Smooth muscle cell (in vitro differentiated cells): ENCODE measurements at regions not wholly inside any gene's neighbourhood (a gene's known extent, or its start where the extent isn't known, plus 50 kb on each side); places are given as distances from the start of the nearest gene placed in this dataset.
A peak's percentile ranks its signal among the peaks of the same experiment; 100 is the strongest.

ENCODE experiments used
- DNase-seq: peaks from one replicate; lab custom pipeline; 2025; ENCODE audit not compliant: unreplicated experiment; lab: John Stamatoyannopoulos, UW
- H2AFZ ChIP-seq: fragments of 200-600 bp; sonication (generic); 2 replicates; pipeline ENCODE4 v1.6.0; 2016; ENCODE audit warnings: antibody characterized with exemption, low read depth, mild to moderate bottlenecking
- H3F3A ChIP-seq: fragments of 200-600 bp; sonication (generic); 2 replicates; pipeline ENCODE4 v1.6.0; 2017; ENCODE audit warnings: antibody characterized with exemption, low read depth
- H3K27ac ChIP-seq: fragments of 200-600 bp; sonication (generic); 2 replicates; pipeline ENCODE4 v1.5.1; 2016; ENCODE audit warnings: low read depth, mild to moderate bottlenecking
- H3K27me3 ChIP-seq: fragments of 200-600 bp; sonication (generic); 2 replicates; pipeline ENCODE4 v1.6.1; 2016; ENCODE audit warnings: low read depth, mild to moderate bottlenecking
- H3K36me3 ChIP-seq: fragments of 200-600 bp; sonication (generic); 2 replicates; pipeline ENCODE4 v1.5.1; 2016; ENCODE audit warnings: low read depth
- H3K4me1 ChIP-seq: fragments of 200-600 bp; sonication (generic); 2 replicates; pipeline ENCODE4 v1.5.1; 2016; ENCODE audit warnings: low read depth
- H3K4me2 ChIP-seq: fragments of 200-600 bp; sonication (generic); 2 replicates; pipeline ENCODE4 v1.6.0; 2016; ENCODE audit warnings: mild to moderate bottlenecking
- H3K4me3 ChIP-seq: fragments of 200-600 bp; sonication (generic); 2 replicates; pipeline ENCODE4 v1.5.1; 2016; ENCODE audit warnings: mild to moderate bottlenecking
- H3K79me2 ChIP-seq: fragments of 200-600 bp; sonication (generic); 2 replicates; pipeline ENCODE4 v1.6.0; 2016; ENCODE audit warnings: low read depth, mild to moderate bottlenecking
- H3K9ac ChIP-seq: fragments of 200-600 bp; sonication (generic); 2 replicates; pipeline ENCODE4 v1.6.0; 2016; ENCODE audit warnings: low read depth
- H3K9me3 ChIP-seq: fragments of 200-600 bp; sonication (generic); replicated peaks from 2 replicates; pipeline ENCODE4 v1.5.1; 2016; ENCODE audit warnings: low read depth
- H4K20me1 ChIP-seq: fragments of 200-600 bp; sonication (generic); 2 replicates; pipeline ENCODE4 v1.6.0; 2016; ENCODE audit warnings: low read depth
- WGBS: methylation state at CpG from one replicate; pipeline ENCODE4 v1.1.7; 2016; ENCODE audit warnings: low lambda C conversion rate; 5-methylcytosine and 5-hydroxymethylcytosine counted together
- TF ChIP-seq, protein P1 (sequence below): fragments of 200-600 bp; sonication (generic); IDR thresholded peaks from 2 replicates; pipeline ENCODE4 v1.5.1; 2017; ENCODE audit warnings: borderline replicate concordance, mild to moderate bottlenecking, antibody characterized with exemption; ENCODE audit not compliant: insufficient read depth, poor library complexity, severe bottlenecking

DNA sequence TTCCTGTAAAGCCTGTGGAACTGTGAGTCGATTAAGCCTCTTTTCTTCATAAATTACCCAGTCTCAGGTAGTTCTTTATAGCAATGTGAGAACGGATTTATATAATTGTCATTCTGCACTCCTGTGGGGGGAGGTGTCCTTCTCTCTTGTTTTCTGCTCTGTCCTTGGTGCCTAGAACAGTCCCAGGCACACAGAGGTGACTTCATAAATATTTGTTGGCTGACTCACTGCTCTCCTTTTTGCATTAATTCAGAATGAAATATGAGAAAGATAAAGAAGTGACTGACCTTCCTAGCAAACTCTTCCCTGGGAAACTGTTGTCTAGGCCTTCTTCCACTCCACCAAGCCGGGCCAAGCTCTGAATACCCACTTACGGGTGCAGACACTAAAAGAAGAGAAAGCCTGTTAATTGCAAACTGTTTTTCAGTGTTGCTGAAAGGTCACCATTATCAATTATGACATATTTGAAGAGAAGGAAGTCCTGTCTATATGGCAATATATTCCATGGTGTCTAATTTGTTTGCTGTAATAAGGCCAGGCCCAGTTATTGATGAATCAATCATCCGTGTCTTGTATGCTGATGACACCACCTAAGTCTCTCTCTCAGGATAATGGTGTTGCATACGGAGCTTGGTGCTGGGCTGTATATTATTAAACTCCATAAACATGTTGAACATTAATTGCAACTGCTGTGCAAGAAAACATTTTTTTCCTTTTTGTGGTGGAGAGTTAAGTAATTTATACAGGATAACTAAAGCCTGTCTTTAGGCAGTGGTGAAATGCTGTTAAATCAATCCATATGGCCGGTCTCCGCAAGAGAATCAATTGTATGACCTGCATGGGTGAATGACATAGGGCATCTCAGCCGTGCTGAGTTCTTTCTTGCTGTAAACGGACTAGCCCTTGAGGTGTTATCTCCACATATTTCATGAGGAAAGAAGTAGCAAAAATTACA is 567.5 kb downstream of the SLC4A3 start:
- DNase-seq: no peak
- H3K4me3 ChIP-seq: no peak overlapping the region
- no peaks in the 10 kb centered on the region for H4K20me1 ChIP-seq
- no peaks in the 10 kb centered on the region for H3K9me3 ChIP-seq
- no peaks in the 10 kb centered on the region for H3K4me1 ChIP-seq
- no peaks in the 10 kb centered on the region for H3K27me3 ChIP-seq
- no peaks in the 10 kb centered on the region for H3F3A ChIP-seq
- no peaks in the 10 kb centered on the region for H3K79me2 ChIP-seq
- H3K4me2 ChIP-seq: no peak overlapping the region
- TF ChIP-seq, protein P1, sequence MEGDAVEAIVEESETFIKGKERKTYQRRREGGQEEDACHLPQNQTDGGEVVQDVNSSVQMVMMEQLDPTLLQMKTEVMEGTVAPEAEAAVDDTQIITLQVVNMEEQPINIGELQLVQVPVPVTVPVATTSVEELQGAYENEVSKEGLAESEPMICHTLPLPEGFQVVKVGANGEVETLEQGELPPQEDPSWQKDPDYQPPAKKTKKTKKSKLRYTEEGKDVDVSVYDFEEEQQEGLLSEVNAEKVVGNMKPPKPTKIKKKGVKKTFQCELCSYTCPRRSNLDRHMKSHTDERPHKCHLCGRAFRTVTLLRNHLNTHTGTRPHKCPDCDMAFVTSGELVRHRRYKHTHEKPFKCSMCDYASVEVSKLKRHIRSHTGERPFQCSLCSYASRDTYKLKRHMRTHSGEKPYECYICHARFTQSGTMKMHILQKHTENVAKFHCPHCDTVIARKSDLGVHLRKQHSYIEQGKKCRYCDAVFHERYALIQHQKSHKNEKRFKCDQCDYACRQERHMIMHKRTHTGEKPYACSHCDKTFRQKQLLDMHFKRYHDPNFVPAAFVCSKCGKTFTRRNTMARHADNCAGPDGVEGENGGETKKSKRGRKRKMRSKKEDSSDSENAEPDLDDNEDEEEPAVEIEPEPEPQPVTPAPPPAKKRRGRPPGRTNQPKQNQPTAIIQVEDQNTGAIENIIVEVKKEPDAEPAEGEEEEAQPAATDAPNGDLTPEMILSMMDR: no peak
- no peak overlapping the region for H3K27ac ChIP-seq
- no peaks in the 10 kb centered on the region for H3K36me3 ChIP-seq
- H2AFZ ChIP-seq: no peak overlapping the region
- 94% methylated on average over 10 of the region's 10 CpGs for WGBS
- no peak overlapping the region for H3K9ac ChIP-seq

DNA sequence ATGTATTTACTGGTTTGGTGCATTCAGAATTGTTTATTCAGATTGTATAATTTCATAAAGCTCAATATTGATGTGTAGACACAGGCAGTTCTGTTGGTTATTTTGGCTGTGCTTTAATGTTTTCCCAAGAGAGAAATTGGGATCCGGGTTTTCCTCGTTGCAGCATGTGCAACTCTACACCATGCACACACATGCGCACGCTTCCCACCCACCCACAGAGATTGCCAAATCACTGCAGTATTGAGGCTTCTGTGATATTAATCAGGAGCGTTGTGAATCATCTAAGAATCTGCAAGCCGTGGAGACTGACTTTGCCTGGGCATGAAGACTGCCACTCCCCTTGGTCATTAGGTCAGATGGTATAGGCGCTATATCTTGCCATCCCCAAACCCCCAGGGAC is 571.5 kb downstream of the SLC4A3 start:
- H3F3A ChIP-seq: no peaks in the 10 kb centered on the region
- H3K27ac ChIP-seq: no peak overlapping the region
- no peak overlapping the region for H3K4me3 ChIP-seq
- TF ChIP-seq, protein P1: no peak
- H3K9me3 ChIP-seq: no peaks in the 10 kb centered on the region
- H4K20me1 ChIP-seq: no peaks in the 10 kb centered on the region
- H3K4me2 ChIP-seq: peak overlapping the region; percentile 19
- no peaks in the 10 kb centered on the region for H3K4me1 ChIP-seq
- H2AFZ ChIP-seq: no peak overlapping the region
- H3K36me3 ChIP-seq: no peaks in the 10 kb centered on the region
- WGBS: 52% methylated on average over 7 of the region's 7 CpGs
- H3K9ac ChIP-seq: no peak overlapping the region
- no peaks in the 10 kb centered on the region for H3K27me3 ChIP-seq
- no peak for DNase-seq
- H3K79me2 ChIP-seq: no peaks in the 10 kb centered on the region

DNA sequence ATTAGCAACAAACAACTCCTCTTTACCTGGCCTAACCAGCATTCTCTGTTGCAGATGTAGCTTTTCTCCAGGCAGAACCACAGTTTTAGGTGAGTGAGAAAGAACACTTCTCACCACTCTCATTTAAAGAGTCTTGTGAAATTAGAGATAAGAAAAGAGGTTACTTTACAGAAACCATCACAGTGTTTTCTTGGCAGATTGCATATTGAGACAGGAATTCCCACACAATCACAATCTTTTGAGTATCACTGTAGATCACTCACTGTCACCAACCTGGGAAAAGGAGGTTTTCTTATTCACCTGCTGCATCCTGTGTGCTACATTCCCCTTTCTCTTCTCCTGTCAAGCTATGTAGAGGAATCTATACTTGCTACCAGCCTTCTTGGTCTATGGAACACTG is 574.6 kb downstream of the SLC4A3 start:
- no peaks in the 10 kb centered on the region for H3K36me3 ChIP-seq
- no peaks in the 10 kb centered on the region for H4K20me1 ChIP-seq
- H3K9me3 ChIP-seq: no peaks in the 10 kb centered on the region
- no peaks in the 10 kb centered on the region for H3K79me2 ChIP-seq
- H3F3A ChIP-seq: no peaks in the 10 kb centered on the region
- no peak overlapping the region for H3K27ac ChIP-seq
- H3K4me3 ChIP-seq: no peak overlapping the region
- no peak for DNase-seq
- H2AFZ ChIP-seq: no peak overlapping the region
- no peak overlapping the region for H3K4me2 ChIP-seq
- H3K9ac ChIP-seq: no peak overlapping the region
- H3K4me1 ChIP-seq: no peaks in the 10 kb centered on the region
- TF ChIP-seq, protein P1: no peak
- H3K27me3 ChIP-seq: no peaks in the 10 kb centered on the region

DNA sequence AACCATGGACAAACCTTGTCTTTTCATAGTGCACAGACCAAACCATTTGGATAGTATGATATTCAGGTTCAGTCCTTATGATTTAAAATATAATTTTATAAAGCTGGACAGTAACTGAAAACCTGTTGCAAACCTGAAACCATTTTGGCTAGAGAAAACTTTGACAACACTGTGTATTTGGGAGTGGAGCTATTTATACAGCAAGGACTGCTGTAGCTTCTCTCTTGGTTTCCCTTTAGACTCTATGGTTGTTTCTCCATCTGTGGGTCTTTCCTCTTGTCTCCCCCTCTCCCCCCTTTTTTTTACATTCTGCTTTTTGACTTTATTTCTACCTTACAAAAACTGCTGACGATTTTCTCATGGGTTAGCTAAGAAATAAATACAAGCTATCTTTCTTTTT is 581.7 kb downstream of the SLC4A3 start:
- Histone ChIP-seq H3K27ac (no peak overlapping the region), H3F3A (no peaks in the 10 kb centered on the region), H3K4me3 (no peak overlapping the region), H3K36me3 (no peaks in the 10 kb centered on the region), H3K79me2 (no peaks in the 10 kb centered on the region), H3K9me3 (no peaks in the 10 kb centered on the region), H3K4me1 (peaks cover 16% of the 10 kb centered on the region), H2AFZ (no peak overlapping the region), H4K20me1 (no peaks in the 10 kb centered on the region), H3K27me3 (no peaks in the 10 kb centered on the region), H3K9ac (no peak overlapping the region), H3K4me2 (no peak overlapping the region)
- TF ChIP-seq, protein P1: no peak
- DNase-seq: no peak
- WGBS: 91% methylated on average over 1 of the region's 1 CpG
